HG02571 (cell line): ENCODE measurements at regions not wholly inside any gene's neighbourhood (a gene's known extent, or its start where the extent isn't known, plus 50 kb on each side); places are given as distances from the start of the nearest gene placed in this dataset.
"Not testable (repeated sequence)": the region's sequence is repeated elsewhere in the genome, so short reads cannot be mapped to it uniquely, and the experiment has no call there.

Experiments used
- ATAC-seq: cut with Tn5 transposase; IDR thresholded peaks from one replicate; pipeline ENCODE4 v1.9.1; 2021; ENCODE audit warnings: mild to moderate bottlenecking, moderate library complexity; ENCODE audit not compliant: unreplicated experiment

DNA sequence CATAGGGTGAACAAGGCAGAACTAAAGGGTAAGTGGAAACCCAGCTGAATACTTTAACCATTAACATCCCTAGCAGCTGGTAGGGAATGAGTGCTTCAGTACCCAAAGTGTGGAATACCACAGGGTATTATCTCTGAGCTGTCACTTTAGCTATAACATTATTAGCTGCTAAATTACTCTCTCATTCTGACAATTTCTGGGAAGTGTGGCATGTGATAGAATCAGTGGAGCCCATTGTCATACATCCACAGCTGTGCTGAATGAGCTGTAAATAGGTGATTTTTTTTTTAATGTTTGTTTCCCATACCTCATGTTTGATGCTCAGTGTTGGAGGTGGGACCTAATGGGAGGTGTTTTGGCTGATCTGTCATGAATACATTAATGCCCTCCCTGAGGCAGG is 894.3 kb downstream of the DIPK2A start:
- no peak for ATAC-seq

- no peak for ATAC-seq
These were observed 894.9 kb downstream of the DIPK2A start for GRCh38 chr3:144866476-144866875.

GRCh38 chr3:144868506-144868905 is 896.9 kb downstream of the DIPK2A start:
- no peak for ATAC-seq

DNA sequence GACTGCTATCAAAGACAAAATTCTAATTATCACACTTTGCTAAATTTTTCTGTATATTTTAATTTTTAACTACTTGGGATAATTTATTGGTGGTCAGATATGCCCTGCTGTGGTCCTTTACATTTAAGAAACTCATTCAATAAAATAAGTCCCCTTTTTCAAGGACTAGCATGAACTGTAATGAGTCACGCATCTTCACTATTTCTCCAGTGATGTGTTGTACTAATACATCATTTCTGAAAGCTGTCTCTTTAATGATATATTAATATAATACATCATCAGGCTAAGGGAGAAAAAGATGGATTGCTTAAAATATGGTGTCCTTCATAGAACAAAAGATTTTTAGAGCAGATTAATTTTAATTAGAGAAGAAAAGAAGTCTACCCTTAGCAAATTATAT is 901.4 kb downstream of the DIPK2A start:
- ATAC-seq: no peak

- no peak for ATAC-seq
These were observed 903.6 kb downstream of the DIPK2A start for GRCh38 chr3:144875211-144875610.

DNA sequence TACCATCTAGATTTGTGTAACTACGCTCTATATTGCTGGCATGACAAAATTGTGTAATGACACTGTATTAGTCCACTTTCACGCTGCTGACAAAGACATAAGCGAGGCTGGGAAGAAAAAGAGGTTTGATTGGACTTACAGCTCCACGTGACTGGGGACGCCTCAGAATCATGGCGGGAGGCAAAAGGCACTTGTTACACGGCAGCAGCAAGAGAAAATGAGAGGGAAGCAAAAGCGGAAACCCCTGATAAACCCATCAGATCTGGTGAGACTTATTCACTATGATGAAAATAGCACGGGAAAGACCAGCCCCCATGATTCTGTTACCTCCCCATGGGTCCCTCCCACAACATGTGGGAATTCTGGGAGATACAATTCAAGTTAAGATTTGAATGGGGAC is 905.7 kb downstream of the DIPK2A start:
- no peak for ATAC-seq

DNA sequence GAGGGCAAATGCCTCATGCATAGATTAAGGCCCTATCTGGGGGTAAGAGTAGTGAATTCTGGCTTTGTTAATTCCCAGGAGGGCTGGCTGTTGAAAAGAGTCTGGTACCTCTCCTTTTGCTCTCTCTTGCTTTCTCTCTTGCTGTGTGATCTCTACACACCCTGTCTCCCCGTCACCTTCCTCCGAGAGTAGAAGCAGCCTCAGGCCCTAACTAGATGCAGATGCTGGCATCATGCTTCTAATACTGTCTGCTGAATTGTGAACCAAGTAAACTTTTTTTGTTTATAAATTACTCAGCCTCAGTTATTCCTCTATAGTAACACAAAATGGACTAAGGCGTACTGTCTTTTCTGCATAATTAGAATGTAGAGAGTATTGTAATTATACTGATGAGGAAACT is 908.1 kb downstream of the DIPK2A start:
- ATAC-seq: no peak

DNA sequence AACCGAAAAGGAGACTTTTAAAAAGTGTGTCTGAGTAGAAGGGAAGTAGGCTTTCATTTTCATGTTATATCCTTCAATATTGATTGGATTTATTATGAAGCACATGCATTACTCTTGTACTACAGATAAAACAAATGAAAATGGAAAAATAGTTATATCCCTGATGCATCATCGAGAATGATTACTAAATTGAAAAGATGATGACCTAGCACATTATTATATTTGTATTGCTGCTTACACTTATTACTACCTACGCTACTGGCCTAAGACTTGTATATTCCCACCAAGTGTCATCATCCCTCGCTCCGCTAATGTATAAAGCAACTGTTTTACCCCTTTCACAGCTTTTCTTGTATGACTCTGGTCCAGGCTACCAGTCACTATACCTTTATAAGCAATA is 922.4 kb downstream of the DIPK2A start:
- no peak for ATAC-seq

DNA sequence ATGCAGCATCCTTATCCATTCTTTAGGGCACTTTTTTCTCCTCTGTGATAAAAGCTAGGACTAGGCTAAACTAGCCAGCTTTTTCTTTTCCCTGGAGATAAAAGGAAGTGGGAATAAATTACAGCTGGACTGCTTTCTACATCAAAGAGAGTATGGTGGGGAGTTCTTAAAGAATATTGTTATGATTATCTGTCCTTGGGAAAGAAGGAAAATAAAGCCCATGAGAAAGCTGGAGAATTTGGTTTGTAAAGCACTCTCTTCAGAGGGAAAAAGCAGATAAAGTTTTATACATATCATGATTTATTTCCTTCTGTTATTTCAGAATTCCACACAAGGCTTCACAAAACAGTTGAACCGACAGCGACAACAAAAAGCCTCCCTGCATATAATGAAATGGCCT is 923.0 kb downstream of the DIPK2A start:
- no peak for ATAC-seq

DNA sequence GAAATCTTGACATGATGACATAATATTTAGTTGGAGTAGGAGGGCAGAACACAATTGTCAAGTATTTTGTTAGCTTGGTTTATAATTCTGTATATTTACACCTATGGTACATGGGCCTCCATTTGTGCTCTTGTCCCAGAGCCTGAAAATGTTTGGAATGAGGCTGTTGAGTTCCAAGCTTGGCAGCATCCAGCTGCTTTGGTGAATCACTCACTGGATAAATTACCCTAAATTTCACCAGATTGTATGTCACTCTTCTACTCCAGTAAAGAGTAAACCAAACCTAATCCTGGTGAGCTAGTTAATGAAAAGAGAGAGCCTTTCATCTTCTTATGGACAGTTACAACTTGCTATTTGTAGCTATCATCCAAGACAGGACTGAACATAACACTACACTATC is 928.7 kb downstream of the DIPK2A start:
- ATAC-seq: no peak

- not testable (repeated sequence) for ATAC-seq
These were observed 936.0 kb downstream of the DIPK2A start for GRCh38 chr3:144907581-144907980.

GRCh38 chr3:144912968-144913367 is 941.3 kb downstream of the DIPK2A start:
- no peak for ATAC-seq

DNA sequence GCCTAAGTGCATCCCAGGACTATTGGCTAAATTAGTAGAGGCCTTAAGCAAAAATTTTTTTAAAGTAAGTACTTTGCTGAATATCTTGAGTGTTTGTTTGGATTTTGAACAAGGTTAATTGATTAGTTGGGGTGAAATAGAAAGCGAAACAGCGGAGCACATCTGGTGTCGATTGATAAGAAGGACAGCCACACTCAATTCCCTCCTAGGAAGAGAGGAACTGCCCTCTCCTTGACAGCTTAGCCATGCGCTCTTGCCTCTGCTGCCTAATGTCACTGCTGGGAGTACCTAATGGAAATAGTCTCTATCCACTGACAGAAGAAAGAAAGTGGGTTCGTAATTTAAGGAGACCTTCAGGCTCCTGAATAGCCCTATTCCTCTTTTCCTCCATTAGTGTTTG is 943.6 kb downstream of the DIPK2A start:
- no peak for ATAC-seq

DNA sequence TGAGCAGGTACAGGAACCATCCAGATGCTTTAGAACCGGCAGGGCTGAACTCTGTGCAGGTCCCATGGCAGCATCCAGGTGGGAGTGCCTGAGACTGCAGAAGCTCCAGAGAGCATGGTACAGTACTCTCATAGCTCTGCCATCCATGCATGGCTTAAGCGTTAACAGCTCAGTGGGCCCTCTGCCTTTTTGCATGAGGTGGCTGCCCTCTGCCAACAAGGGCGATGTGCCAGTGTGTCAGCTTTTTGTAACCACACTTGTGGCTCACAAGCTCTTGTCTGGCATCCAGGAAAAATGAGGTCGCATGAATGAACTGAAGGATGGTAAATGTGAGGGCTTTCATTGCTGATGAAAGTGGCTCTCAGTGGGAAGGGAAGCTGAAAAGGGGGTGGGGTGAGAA is 950.1 kb downstream of the DIPK2A start:
- ATAC-seq: no peak

DNA sequence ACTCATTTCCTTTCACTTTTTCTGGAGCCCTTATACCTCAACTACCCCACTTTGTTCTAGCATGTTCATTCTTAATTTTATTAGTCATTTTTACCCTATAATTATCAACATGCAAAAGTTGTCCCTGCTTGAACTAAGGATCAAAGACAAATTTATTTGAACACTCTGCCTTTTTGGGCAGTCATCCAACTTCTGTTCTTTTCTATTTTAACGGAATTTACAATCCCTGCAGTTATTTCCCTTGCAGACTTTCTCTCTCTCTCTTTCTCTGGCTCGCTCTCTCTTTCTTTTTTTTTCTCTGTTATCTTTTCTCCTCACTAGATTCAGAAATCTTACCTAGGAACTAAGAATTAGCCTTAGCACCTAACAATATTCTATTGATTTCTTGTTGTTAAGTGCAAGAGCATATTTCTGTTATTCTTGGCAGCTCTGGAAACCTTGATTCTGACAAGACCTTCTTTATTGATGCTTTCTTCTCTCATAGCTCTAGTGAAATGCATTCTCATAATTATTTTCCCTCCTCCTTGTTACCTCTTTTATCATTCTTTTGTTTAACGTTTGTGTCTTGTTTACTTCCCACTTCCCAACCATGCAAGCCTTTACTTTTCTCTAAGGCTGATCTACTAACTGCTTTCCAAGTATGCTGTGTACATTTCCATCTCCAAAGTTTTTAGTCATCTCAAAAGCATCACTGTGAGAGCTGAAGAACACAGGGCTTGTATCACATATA is 951.6 kb downstream of the DIPK2A start:
- no peak for ATAC-seq

- ATAC-seq: no peak
These were observed 958.8 kb downstream of the DIPK2A start for GRCh38 chr3:144930431-144930830.

DNA sequence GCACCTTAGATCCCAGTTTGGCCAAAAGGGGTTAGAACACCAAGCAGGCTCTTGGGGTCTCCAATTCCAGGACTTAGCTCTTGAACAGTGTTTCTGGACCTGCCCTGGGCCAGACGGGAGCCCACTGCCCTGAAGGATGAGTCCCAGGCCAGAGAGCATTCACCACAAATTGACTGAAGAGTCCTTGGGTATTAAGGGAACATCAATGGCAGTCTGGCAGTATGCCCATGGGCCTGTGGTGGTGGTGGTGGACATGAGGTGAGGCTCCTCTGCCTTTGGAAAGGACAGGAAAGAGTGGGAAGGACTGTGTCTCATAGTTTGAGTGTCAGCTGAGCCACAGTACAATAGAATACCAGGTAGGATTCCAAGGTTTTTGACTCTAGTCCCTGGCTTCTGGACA is 960.0 kb downstream of the DIPK2A start:
- ATAC-seq: no peak

GRCh38 chr3:144942093-144942837 is 970.6 kb downstream of the DIPK2A start:
- no peak for ATAC-seq

GRCh38 chr3:144942838-144943197 is 971.2 kb downstream of the DIPK2A start:
- no peak for ATAC-seq

- no peak for ATAC-seq
These were observed 976.3 kb downstream of the DIPK2A start for GRCh38 chr3:144947895-144948294.

DNA sequence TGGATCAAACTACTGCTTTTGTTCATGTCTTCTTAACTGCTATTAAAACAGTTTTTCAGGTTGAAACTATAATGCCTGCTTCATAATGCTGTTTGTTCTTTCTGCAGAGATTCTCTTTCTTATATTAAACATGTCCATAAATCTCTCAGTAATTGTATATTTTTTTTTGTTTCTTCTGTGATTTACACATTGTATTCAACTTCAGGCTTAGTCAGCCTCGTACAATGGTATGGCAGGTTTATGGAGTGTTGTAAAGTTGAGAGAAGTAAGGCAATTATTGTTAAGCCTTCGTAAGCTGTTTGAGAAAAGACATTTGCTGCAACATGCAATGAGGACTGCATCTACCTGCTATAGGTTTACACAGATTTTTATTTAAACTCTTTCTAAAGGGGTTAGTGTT is 977.1 kb downstream of the DIPK2A start:
- ATAC-seq: no peak

GRCh38 chr3:144953959-144954358 is 982.3 kb downstream of the DIPK2A start:
- ATAC-seq: no peak
